Lung microvascular endothelial cell (primary cell): ENCODE measurements at regions not wholly inside any gene's neighbourhood (a gene's known extent, or its start where the extent isn't known, plus 50 kb on each side); places are given as distances from the start of the nearest gene placed in this dataset.

Experiments
- DNase-seq, 2 donors: peaks; one replicate each; pipeline versions ENCODE4 v3.0.0 to v3.0.0-alpha.2; 2010; ENCODE audit warnings: low read depth in 2 of 2

DNA sequence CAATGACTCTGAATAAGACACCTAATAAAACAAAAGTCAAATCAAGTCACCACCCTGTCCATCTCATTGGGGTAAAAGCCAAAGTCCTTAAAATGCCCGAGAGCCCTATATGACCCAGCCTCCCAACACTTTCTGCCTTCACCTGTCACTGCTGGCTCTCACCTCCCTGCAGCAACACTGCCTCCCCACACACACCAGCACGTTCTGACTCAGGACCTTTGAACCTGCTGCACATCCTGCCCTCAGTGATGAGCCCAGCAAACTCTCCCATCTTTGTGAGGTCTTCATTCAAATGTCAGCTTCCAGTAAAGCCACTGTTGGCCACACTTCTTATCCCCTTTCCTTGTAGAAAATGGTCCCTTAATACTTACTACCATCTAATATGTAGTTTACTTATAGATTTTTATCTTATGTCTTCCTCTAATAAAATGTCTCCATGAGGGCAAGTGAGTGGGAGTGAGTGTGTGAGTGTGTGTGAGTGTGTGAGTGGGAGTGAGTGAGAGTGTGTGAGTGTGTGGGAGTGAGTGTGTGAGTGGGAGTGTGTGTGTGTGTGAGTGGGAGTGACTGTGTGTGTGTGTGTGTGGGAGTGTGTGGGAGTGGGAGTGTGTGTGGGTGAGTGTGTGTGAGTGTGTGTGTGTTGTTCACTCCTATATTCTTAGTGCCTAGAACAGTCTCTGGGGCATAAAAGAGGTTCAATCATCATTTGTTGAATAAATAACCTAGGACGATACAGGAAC is 504.7 kb downstream of the EIPR1 start:
- no peak for DNase-seq

DNA sequence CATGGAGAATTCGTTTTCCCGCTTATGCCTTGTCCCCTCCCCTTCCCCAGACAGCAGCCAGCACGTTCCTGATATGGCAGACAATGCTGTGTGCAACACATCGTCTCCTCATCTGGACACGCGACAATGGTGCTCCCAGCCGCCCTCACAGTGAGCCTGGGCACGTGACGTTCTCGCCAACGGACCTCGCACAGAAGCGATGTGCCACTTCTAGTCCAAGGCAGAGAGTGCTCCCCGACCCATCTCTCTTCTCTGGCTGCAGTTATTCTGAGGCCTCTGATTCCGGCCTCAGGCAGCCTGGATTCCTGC is 505.4 kb downstream of the EIPR1 start:
- no peak for DNase-seq

DNA sequence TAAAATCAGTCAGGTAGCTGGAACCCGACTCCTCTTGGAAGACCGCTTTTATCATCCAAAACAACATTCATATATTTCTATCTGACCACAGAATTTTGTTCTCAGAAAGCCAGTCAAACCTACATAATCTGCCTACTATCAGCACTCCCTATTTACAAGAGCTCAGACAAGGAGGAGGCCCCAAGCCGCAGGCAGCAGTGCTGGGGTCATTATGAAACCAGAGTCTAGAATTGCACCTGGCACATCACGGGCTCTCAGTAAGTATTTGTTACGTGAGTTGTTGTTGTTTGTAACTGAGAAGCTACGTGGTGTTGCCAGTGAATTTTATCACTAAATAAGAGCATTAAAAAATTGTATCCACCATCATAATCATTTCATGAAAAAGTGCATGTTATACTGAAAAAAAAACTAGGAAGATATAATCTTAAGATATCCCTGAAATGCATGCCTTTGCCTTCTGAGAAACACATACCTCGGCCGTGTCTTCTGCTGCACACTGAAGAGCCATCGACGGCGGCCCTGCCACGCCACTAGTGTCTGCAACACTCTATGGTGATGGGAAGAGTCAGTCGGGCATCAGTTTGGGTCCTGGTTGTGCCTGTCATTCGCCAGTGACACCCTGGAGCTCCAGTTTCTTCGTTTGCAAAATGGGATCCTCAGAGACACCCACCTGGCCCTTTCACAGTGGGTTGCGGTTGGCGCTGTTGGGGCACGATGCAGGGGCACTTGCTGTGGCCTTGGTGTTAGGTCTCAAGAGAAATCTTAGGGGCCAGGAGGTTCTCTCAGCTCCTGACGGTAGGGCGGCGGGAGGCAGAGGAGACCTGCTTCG is 505.9 kb downstream of the EIPR1 start:
- DNase-seq: no peak

DNA sequence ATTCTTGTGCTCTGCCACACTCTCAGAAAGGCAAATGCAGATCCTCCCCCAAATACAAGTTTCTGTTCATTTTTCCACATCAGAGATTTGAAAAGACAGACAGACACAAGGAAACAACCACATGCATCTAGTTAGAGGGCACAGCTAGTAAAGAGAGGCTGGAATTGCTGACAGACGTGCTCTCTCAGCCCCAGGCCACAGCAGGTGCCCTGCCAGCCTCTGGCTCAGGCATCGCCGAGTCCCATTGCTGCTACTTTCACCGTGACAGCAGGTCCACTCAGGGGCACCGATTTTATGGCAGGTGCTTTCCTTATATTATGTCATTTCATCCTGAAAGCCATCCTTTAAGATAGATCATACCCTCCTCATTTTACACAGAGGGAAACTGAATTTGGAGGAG is 507.5 kb downstream of the EIPR1 start:
- DNase-seq: no peak

DNA sequence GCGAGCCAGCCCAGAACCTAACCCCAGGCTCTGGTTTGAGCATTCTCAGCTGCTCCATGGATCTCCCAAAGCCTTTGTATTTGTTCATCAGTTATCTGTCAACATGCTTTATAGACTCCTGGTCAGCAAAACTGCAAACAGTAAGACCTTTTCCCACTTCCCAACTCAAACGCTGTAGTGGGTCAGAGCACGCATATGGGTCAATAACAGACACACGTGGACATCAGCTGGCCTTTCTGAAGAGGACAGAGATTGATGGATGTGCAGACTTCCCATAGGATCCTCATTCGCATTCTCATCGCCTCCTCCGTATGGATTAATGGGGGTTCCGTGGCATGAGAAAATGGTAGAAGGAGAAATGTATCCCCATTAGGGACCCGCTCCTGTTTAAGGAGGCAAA is 508.1 kb downstream of the EIPR1 start:
- no peak for DNase-seq

DNA sequence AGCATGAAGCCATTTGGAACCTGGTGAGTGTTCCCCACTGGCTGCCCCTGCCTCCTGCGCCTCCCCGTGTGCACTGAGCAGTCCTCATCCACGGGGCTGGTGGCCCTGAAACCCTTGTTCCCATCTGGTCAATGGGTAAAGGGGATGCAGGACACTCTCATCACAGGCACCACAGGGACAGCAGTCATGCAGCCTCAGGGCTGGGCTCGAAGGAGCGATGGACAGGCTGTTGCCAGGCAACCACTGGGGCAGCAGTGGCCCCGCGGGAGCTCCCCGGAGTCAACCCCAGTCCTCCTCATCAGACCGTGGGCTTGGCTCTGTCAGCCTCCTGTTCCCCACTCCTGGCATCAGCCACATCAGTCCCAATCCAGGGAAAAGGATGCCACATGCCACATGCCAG is 509.5 kb downstream of the EIPR1 start:
- no peak for DNase-seq

DNA sequence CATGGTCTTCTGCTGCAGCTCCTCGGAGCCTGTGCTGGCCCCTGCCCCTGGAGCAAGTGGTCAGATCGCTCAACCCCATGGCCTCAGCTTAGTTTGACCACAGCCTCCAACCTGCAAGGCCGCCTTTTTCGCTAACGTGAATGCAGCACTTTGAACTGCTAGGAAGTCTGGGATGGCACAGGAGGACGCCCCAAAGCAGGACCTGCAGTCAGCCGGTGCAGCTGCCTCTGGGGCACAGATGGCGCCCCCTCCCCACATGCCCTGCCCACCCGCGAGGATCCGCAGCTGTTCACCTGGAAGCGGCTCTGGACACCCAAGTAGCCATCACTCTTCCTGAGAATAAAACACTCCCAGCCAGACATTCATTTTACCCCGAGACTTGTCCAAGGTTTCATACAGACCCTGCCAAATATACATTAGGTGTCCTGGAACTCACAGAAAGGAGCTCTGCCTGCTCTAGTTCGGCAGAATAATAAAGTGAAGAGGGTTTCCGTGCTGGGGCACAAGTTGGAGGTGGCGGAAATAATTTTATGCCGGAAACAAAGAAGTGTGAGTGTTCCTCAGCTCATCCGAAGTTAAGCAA is 510.1 kb downstream of the EIPR1 start:
- DNase-seq: no peak

DNA sequence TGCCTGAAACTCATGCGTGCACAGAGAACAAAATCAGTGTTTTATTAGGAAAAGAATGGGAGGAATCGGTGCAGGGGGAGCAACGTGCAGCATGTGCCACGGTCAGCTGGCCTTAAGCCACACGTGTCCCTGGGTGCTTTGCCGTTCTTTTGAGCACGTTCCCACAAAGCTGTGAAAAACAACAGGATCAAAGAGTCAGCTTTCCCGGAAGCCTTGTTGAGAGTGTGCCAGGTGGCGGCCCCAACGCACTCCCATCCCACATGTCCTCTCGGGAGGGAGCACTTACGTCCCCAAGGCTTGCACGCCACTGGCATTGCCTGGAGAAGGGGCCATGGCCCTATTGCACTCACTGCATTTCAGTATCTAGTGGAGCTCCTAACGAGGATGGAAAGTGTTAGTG is 511.2 kb downstream of the EIPR1 start:
- no peak for DNase-seq

DNA sequence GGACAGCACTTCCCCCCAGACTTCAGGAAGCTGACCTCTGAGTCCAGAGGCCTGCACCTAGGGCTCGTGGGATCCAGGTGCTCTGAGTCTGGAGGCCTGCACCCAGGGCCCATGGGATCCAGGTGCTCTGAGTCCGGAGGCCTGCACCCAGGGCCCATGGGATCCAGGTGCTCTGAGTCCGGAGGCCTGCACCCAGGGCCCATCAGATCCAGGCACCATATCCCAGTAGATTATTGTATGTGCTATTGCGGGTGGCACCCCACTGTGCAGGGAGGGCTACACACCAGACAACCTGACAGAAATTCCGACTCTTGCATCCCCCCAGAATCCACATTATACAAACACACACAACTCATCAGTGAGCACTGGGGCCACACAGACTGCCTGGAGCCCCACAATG is 515.2 kb downstream of the EIPR1 start:
- no peak for DNase-seq

DNA sequence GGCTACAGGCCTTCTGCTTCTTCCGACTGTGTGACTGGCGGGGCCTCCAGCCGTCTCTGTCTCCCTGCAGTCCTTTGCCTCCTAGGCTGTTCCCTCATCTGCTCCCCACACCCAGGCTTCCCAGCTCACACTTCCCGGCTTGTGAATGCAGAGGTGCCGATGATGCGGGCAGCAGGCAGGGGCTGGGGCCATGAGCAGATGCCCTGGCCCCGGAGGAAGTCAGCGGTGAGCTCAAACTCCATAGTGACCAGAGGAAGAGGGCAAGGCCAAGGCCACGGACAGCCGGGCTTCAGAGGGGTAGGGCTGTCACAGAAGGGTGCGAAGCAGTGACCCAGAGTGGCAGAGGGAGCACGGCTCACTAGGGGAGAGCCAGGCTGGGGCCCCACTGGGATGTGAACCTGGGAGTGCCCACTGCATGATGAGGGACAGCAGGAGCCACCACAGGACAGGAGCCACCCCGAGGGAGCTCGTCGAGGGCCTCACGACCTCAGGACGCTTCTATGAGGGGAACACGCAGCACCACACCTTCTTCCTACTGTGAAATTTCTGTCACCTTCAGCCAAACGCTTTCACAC is 515.9 kb downstream of the EIPR1 start:
- DNase-seq: no peak

DNA sequence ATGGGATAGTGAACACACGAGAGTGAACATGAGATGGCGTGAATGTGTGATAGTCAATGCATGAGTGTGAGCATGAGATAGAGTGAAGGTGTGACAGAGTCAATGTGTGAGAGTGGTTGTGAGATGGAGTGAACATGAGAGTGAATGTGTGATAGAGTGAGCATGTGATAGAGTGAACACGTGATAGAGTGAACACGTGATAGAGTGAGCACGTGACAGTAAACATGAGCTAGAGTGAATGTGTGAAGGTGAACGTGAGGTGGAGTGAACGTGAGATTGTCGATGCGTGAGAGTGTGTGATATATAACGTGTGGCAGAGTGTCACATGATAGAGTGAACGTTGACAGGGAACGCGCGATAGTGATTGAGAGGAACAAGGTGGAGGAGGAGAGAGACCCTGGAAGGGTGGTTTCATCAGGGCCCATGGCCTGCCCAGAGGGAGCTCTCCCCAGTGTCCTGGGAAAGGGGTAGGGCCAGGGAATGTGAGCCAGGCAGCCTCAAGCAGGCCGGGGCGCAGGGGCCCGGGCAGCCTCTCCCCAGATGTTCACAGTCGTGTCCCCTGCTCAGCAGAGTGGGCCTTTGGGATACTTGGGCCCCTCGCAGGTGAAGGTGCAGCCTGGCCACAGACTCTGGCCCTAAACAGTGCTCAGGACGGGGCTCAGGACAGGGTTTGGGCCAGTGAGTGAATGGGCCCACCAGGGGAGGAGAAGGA is 516.9 kb downstream of the EIPR1 start:
- DNase-seq: no peak

DNA sequence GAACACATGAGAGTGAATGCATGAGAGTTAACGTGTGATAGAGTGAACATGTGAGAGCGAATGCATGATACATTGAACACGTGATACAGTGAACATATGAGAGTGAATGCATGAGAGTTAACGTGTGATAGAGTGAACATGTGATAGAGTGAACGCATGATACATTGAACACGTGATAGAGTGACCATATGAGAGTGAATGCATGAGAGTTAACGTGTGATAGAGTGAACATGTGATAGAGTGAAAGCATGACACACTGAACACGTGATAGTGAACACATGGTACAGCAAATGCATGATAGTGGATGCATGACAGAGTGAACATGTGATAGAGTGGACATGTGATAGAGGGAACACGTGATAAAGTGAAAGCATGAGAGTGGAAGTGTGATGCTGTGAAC is 517.9 kb downstream of the EIPR1 start:
- DNase-seq: no peak

DNA sequence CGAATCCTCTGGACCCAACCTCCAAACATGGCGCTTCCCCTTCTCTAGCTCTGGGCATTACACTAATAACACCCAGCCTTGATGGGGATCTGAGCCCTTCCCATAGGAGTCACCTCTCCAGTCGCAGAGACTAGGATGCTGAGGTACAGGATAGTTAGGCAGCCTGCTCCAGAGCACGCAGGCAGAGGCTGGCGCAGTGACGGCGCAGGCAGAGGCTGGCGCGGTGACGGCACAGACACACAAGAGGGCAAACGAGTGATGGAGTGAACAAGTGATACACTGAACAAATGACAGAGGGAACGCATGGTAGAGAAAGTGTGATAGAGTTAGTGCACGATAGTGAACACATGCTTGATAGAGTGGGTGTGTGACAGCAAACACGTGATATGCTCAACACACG is 518.5 kb downstream of the EIPR1 start:
- no peak for DNase-seq

DNA sequence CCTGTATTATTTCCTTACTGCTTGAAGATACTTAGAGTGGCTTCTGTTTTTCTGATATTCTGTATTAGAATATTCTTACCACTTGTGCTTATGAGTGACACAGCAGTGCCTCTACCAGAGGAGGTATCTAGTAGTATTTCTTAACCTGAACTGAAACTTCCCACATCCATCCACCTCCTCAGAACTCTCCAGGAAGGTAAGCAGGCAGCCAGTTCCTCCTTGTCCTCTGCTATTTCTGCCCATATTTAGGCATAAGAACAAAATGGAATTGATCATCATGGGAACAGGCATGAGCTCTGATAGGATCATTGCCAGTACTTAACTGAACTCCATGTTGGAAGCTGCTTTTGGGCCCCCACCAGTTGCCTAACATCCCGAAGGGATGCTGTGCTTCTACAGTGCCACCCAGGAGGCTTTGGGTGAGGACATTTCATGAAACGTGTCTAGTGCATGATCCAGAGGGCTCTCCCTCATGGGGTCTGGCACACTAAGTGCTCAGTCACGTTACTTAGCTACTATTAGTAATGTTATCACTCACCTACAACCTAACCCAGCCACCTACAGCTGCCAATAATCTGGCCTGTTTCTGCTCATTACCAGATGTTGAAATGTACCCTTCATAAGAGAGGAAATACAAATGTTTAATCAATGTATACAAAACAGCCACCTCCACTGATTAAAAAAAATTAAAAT is 520.7 kb downstream of the EIPR1 start:
- DNase-seq: no peak

DNA sequence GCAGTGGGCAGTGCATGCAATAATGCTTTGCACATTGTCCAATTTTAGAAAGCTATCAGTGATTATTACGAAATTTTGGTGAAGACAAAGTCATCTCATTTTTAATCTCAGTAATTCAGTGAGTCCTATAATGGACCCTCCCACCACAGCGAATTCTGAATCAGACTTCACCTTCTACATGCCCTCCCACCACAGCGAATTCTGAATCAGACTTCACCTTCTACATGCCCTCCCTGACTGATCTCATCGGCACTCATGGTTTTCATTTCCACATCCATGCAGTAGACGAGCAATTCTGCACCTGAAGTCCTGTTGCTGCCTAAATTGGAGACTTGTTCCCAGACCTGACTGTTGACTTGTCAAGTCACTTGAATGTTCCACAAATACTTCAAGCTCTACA is 522.3 kb downstream of the EIPR1 start:
- no peak for DNase-seq

DNA sequence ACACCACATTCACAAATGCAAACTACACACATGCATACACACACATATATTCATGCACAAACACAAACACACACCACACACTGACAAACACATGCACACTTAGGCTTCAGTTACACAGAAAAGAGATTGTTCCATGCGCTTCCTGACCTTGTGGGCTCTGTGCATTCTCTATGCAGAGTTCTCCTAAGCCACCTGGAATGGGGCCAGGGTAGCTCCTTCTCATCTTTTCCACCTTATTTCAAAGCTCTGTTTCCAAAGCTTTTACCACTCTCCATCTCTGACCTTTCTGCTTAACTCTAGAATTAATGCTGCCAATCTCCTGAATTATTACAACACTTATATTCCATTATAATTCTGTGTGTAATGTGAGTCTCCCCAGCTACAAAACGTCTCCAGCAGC is 522.3 kb upstream of the MYT1L start:
- DNase-seq: no peak

DNA sequence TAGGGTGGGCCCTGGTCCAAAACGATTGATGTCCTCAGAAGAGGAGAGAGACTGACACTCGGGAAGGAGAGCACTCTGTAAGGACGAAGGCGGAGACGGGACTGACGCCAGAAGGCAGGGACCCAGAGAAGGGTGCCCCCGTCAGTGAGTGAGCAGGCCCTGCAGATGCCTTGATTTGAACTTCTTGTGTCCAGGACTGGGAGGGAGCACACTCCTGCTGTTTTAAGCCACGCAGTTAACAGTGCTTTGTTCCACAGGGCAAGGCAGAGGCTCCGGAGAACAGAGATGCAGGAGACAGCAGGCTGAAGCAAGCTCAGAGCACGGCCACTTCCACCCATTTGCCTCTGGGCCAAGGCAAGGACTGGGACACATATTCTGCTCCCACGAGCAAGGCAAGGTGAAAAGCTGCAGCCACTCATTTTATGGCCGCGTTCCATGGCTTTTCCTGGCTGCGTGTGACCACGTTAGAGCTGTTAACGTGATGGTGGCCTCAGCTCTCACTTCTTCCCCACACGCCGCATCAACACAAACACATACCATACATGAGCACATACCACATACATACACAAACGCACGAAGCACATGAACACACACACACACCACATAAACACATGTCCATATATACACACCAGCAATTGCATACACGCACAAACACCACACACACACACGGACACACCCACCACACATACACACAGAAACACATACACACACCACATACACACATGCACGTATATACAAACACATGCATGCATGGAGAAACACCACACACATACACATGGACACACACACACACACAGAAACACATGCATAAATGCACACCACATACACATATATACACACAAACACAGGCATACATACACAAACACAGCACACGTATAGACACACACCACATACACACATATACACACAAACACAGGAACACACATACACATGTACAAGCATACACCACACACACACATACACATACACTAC is 521.0 kb upstream of the MYT1L start:
- DNase-seq: no peak

DNA sequence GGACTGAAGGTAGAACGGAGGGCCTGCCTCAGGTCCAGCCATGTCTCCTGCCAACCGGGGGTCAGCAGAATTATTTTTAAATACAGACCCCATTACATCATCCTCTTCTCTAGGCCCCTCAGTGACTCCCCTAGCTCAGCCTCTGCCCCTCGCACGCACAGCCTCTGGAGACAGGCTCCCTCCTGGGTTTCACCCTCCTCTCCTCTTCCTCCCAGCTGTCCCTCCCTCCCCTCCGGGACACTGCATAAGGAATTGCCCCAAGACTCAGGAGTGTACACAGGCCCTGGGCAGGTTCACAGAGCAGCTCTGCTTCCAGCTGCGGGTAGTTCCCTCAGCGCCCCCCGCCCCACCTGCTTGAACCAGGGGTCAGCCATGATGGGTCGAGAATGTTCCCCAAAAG is 520.2 kb upstream of the MYT1L start:
- no peak for DNase-seq

DNA sequence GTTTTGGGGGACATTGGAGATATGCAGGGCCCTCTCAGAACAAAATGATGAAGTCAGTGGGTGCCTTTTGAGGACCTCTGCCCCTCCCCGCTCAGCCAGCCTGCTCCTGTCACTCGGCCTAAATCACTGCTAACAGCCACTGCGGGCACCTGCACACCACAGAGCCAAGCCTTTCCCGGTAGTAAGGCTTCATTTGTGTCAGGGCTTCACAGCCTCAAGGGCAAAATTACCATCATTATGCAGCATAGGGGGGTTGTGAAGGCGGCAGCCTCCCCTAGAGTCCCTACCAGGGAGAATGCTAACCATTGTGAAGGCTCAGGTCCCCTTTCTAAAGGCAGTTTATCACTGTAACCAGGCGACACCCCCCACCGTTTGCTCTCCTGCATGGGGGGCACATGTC is 519.8 kb upstream of the MYT1L start:
- DNase-seq: no peak

DNA sequence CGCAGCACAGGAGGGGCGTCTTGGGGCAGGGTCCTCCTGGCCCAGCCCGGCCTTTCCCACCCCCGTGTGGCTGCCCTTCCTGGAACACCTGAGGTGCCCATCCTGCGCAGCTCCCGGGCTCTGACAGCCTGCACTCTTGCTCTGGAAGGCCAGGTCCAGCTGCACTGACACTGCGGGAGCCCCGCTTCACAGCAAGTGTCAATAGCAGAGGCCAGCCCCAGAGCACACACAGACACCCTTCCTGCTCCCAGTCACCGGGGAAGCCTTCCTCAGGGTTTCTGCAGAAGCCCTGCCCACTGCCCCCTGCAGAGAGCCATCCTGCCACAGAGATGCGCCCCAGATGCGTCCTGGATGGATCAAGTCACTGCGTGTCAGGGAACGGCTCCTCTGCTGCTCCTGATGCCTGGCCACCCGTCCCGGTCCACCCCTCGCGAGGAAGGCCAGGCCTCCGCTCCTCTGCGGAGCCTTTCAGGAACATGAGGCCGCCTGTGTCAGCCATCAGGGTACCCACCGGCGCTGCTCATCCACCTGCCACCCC is 519.2 kb upstream of the MYT1L start:
- no peak for DNase-seq
